ENCODE measurements at regions not wholly inside any gene's neighbourhood (a gene's known extent, or its start where the extent isn't known, plus 50 kb on each side); places are given as distances from the start of the nearest gene placed in this dataset.

DNA sequence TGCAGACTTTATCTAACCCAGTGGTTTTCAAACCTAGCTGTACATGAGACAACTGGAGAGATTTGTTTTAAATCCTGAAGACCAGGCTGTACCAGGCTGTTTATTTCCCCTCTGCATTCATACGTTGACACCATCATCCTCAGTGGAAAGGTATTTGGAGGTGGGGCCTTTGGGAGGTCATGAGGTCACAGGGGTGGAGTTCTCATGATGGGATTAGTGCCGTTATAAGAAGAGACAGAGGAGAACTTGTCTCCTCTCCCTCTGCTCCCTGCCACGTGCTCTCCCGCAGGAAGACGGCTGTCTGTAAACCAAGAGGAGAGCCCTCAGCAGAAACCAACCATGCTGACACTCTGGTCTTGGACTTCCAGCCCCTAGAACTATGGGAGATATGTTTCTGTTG, 165.4 kb downstream of the ADSS2 start:
- TF ChIP-seq CTCF (IDR thresholded peaks at IDR 0.05) (no peak), POLR2AphosphoS5 (IDR thresholded peaks at IDR 0.05) (no peak), POLR2A (IDR thresholded peaks at IDR 0.05) (no peak)

Data from stomach (tissue), 4 donors.